SKM-1 (cell line): ENCODE measurements at regions not wholly inside any gene's neighbourhood (a gene's known extent, or its start where the extent isn't known, plus 50 kb on each side); places are given as distances from the start of the nearest gene placed in this dataset.

Experiments used
- DNase-seq: peaks from one replicate; lab custom pipeline; 2025; ENCODE audit not compliant: unreplicated experiment; lab: John Stamatoyannopoulos, UW

GRCh38 chr14:66143387-66144112, 342.6 kb upstream of the CCDC196 start:
- DNase-seq: no peak

GRCh38 chr14:66152302-66152701, 333.9 kb upstream of the CCDC196 start:
- DNase-seq: no peak

GRCh38 chr14:66152747-66153146, 333.4 kb upstream of the CCDC196 start:
- DNase-seq: no peak

- DNase-seq: no peak
Measured at GRCh38 chr14:66163023-66163422, 323.1 kb upstream of the CCDC196 start.

GRCh38 chr14:66165337-66165736, 320.8 kb upstream of the CCDC196 start:
- DNase-seq: no peak

GRCh38 chr14:66174453-66174891, 311.7 kb upstream of the CCDC196 start:
- DNase-seq: no peak

- no peak for DNase-seq
Measured at GRCh38 chr14:66177935-66178334, 308.2 kb upstream of the CCDC196 start.

GRCh38 chr14:66196670-66197069, 289.5 kb upstream of the CCDC196 start:
- no peak for DNase-seq

GRCh38 chr14:66197276-66197675, 288.9 kb upstream of the CCDC196 start:
- DNase-seq: no peak

- no peak for DNase-seq
Measured at GRCh38 chr14:66206554-66206953, 279.6 kb upstream of the CCDC196 start.

- no peak for DNase-seq
Measured at GRCh38 chr14:66216763-66217162, 269.4 kb upstream of the CCDC196 start.

GRCh38 chr14:66219886-66220285, 266.3 kb upstream of the CCDC196 start:
- DNase-seq: no peak

- no peak for DNase-seq
Measured at GRCh38 chr14:66224492-66225178, 261.5 kb upstream of the CCDC196 start.

- no peak for DNase-seq
Measured at GRCh38 chr14:66225337-66225736, 260.8 kb upstream of the CCDC196 start.

GRCh38 chr14:66228267-66228970, 257.8 kb upstream of the CCDC196 start:
- no peak for DNase-seq

GRCh38 chr14:66231820-66232219, 254.4 kb upstream of the CCDC196 start:
- DNase-seq: no peak

- DNase-seq: no peak
Measured at GRCh38 chr14:66233591-66233990, 252.6 kb upstream of the CCDC196 start.

GRCh38 chr14:66234411-66234810, 251.8 kb upstream of the CCDC196 start:
- no peak for DNase-seq

- DNase-seq: no peak
Measured at GRCh38 chr14:66237741-66238140, 248.4 kb upstream of the CCDC196 start.

GRCh38 chr14:66238969-66239368, 247.2 kb upstream of the CCDC196 start:
- no peak for DNase-seq

- DNase-seq: no peak
Measured at GRCh38 chr14:66239589-66239988, 246.6 kb upstream of the CCDC196 start.

- no peak for DNase-seq
Measured at GRCh38 chr14:66240105-66240504, 246.1 kb upstream of the CCDC196 start.
